CD1c-positive myeloid dendritic cell (primary cell): ENCODE measurements at regions not wholly inside any gene's neighbourhood (a gene's known extent, or its start where the extent isn't known, plus 50 kb on each side); places are given as distances from the start of the nearest gene placed in this dataset.
A peak's percentile ranks its signal among the peaks of the same experiment; 100 is the strongest.

ENCODE experiments used
- DNase-seq: peaks from one replicate; pipeline ENCODE4 v3.0.0-alpha.2; 2016; ENCODE audit errors: extremely low spot score

DNA sequence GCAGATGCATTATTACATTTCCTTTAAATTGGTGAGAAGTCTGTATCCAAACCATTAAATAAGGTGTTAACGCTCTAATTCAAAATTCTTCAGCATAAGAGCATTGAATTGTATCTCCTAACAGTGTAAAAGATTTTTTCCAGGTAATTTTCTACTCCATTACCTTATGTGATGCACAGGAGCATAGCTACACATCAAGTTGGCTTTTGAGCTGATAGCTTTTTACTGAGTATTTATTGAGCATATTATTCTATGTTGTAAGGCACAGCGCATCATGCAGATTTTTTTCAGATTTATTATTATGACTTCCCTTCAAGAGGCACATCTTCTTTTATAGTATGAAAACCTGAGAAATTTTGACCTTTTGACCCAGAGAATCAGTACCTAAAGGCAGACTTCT lies 270.7 kb upstream of the MIR17HG start:
- DNase-seq: no peak

DNA sequence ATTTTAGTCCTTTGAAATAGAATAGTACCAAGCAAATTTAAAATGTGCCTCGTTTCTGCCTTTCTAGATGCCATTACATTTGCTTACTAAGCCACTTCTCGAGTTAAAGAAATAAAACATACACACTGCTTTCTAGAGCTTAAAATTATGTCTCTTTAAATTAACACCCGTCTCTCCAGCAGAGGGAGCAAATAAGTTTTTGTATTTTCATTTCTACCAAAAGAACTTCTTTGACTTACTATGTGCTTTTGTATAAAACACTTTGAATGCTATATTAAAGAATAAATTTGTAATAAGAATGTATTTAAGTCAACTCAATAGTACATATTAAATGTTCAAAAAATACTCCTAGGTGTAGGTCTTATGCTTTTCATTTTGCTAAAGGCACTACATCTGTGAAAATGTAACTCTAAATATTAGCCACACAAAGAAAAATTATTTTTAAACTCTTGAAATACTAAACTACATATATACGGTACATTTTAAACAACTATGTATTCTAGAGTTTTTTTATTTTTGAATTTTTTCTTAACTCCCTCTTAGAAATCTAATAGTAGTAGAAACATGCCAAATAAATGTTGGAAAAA lies 269.3 kb upstream of the MIR17HG start:
- DNase-seq: peak; percentile 37

DNA sequence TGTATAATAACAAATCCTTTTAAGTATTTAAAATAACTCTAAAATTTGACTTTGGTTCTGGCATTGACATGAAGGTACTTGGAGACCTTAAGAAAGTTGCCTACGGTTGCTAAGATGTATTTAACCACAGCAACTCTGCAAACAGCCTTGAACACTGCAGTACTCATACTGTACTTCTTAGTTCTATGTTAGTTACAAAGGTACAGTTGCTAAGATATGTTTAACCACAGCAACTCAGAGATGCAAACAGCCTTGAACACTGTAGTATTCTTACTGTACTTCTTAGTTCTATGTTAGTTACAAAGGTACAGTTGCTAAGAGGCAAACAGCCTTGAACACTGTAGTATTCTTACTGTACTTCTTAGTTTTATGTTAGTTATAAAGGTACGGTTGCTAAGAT lies 268.3 kb upstream of the MIR17HG start:
- no peak for DNase-seq

DNA sequence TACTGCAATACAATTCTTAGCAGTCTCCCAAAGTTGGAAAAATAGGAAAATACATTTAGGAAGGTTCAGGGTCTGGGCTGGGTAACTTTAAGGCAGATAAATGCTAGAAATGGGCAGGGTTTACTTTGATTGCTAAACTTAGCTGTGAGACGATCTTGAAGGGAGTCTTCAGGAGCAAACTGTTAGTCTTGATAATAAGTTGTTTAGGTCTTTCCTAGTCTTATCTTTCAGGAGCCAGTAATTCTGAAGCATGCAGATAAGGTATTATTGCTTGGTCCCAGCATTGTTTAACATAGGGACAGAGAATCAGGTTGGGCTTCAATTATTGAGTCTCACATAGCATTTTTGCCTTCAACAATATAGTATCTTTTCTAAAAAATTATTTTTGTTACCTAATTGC lies 262.4 kb upstream of the MIR17HG start:
- no peak for DNase-seq

DNA sequence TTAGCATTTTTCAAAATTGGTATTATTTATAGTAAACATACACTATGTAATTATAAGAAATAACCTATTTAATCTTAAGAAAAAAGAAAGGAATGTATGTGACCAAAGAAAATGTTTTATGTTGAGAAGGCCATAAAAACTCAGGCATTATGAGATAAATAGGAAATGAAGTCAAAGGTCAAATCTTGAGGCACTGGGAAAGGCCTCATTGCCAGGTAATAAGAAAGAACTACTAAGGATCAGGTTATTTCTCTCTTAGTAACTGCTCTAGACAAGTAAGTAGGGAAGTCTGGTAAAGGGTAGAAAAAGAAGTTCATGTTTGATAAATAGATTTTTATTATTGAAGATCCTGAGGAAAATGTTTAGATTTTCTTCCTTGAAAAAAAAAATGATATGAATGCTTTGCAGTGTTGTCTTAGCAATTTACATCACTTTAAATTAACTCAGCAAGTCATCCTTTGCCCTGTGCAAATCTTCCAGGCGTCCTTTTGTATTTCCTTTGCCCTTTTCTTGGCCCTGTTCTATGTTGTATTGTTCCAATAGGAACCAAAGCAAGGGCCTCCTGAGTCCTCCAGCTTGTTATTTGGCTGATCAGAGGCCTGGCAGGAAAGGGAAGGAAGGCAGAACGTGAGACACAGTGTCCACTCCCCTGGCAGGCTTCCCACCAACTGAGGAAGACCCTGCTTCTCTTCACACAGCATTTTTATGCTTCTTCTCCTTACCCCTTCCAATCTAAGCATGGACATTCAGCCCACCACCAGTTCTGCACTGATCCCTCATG lies 260.4 kb upstream of the MIR17HG start:
- DNase-seq: no peak

DNA sequence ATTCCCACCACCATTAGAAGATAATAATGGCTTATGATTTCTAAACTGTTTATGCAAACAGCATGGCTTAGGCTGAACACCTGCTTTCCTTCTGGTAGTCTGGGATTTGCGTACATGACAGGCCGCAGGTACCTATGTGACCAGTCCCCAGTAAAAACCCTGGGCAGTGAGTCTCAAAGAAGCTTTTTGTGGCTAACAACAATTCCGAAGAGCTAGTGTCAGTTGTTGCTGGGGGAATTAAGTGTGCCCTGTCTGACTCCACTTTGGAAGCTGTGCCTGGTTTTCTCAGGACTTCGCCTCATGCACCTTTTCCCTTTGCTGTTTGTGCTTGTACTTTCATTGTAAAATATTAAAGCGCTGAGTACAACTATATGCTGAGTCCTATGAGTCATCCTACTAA lies 250.2 kb upstream of the MIR17HG start:
- no peak for DNase-seq

DNA sequence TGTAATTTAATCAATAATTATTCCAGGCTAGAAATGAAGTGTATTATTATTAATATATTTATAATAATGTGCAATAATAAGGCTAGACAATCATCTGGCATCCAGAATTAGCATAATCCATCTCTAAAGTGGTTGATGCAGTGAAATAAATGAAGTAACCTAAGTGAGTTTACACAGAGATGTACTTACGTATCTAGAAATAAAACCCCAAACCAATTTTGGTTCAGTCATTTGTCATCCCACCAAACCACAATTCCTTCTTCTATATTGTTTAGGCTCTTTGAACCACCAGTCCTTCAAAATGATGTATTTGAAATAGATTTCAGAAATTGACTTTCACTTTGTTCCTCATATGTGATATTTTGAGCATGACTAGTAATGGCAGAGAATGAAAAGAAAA lies 247.6 kb upstream of the MIR17HG start:
- DNase-seq: no peak

DNA sequence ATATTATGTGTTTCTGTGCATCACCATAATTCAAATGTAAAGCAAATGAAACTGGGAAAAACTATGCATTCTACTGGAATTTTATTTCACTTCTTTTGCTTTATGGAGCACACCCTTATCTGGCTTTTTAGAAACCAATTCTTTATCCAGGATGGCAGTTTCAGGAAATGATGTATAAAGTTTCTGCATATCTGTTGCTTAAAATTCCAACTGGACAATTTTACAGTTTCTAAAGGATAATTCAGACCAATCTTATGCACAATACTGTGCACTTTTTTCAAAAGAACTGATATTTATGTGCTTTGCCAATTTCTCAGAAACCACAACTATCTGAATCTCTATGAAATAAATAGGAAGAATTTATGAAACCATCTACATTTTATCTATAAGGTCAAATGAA lies 246.5 kb upstream of the MIR17HG start:
- DNase-seq: no peak

DNA sequence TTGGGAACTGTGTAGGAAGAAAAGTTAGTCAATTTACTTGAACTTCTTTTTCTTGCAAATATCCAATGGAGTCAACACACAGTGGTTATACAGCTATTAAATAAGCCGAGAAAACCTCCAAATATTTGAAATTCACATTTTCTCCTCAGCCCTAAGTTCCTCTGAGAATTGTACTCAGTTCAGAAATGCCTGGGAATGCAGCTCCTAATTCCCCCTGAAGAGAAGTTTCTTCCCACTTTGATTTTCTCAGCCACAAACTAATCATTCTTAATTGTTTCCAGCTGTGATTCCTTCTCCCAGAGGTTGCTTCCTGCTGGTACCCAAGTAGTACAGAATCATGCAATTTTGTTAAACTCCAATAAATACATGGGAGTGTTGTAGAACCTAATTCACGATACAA lies 246.1 kb upstream of the MIR17HG start:
- no peak for DNase-seq

DNA sequence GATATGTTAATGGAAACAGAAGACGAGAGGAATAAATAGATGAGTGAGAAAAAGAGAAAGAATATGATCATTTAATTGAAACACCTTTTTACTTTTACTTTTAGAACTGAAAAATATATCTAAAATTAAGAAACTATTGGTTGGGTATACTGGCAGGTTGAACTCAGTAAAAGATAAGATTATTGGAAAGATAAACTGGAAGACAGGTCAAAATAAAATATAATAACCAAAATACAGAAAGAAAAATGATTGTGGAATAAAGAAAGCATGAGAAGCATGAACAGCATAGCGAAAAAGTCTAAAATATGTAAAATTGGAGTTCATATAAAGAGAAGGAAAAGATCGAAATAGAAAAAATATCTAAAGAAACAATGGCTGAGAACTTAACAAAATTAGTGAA lies 242.2 kb upstream of the MIR17HG start:
- DNase-seq: no peak

DNA sequence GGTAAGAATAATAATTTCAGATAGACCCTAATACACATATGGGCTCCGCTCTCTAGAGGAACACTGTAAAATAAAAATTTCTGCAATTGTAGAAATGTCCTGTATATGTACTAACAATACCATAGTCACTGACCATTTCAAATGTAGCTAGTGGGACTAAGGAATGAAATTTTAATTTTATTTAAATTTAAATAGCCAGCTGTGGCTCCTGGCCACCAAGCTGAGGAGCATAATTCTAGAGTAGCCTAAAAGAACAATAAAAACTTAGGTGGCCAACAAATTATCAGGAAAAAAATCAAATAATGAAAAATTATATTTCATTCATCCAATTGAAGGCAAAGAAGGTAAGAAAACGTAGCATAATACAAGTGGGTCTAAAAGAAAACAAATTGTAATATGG lies 240.9 kb upstream of the MIR17HG start:
- no peak for DNase-seq

DNA sequence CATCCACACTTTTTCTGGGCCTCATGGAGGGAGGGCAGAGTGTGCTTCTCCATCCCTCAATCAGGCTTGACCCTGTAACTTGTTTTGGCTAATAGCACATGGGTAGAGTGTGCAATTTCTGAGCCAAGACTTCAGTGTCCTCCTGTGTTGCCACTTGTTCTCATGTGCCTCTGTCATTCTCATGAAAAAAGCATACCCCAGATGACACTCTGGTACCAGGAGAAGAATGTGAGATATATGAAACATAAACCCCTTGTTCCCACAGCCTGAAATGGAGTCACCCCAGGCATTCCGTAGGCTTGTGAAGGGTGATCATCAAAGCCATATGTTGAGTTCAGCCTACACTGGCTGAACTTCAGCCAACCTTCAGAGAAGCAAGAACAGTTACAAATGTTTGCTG lies 239.2 kb upstream of the MIR17HG start:
- DNase-seq: no peak

DNA sequence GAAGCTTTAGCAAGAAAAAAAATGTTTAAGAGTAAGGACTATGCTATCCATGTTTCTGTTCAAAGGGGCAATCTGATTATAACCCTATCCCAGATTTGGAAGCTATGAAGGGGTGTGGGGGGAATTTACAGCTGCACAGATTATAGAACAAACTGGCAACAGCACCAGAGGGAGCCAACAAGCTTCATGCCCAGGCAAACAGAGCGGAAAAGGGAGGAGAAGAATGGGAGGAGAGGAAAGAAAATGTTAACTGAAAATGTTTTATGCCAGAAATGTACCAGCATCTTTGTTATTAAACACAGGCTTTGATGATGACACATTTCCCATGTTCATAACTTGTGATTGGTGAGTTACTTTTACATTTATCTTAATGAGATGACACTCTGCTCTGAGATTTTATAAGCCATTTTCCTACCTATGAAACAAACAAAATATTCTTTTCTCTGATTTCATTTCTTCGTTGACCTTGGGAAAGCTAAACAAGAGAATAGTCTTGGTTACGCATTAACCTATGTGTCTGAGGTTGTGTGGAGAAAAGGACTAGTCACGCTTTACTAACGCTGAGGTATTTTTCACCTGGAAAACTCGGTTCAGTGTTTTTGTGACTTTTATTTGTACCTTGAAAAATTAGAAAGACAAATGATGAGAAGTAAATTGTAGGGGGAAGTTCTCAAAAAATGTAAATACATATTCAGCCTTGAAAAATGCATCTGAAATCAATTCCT lies 235.8 kb upstream of the MIR17HG start:
- DNase-seq: no peak

DNA sequence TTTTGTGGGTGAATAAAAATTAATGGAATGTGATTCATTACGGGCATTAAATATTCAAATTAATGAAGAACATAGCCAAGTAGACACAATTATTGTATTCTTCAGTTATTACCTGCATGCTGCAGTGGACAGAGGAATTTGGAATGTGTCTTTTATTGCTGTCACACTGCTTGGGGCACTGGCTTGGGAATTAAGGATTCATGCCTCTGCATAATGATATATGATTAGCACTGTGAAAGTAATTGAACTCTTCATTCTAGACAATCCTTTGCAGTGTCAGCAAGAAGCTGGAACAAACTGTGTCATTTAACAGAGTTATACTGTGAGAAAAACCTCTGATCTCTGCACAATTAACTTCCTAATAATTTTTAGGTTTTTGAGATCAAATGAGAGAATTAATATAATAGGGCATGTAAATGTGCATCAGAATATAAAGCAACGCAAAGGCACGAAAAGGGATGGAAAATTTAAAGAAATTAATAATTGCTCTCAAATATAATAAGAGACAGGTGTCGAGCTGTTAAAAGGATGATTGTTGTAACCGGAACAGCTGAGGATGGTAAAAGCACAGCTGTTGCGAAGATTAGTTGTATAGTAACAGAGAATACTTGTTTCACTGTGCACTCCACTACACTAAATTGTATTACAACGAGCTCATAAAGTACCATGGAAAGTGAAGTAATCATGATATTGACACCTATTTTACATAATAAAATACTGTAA lies 235.1 kb upstream of the MIR17HG start:
- no peak for DNase-seq

DNA sequence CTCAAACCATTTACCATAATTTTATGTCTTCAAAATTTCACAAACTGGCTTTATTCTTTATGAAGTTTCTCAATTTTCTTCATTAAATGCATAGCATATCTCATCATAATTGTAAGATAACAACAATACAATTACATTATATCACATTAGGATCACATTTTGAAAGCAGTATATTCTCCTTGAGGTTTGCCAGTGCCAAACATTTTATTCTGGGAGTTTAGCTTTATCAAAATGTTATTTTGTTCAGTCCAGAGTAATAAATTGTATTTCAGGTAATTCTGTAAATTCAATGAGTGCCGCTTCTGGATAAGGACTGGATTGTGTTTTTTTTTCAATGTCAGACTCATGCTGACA lies 234.6 kb upstream of the MIR17HG start:
- DNase-seq: no peak

DNA sequence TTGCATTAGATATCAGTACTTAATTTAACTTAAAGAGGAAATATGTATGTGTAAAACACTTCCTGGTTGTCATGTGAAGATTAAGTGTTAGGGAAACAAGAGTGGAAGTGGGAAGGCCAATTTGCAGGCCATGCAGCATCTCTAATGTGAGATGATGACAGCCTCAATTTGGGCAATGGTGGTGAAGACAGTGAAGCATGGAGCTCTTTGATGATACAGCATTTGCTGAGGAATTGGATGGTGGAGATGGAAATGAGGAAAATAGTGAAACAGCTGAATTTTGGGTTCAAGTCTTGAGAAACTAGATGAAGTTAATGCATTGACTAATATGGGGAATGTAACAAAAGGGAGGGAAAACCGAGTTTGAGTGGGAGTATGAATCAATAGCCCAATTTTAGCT lies 231.7 kb upstream of the MIR17HG start:
- no peak for DNase-seq

DNA sequence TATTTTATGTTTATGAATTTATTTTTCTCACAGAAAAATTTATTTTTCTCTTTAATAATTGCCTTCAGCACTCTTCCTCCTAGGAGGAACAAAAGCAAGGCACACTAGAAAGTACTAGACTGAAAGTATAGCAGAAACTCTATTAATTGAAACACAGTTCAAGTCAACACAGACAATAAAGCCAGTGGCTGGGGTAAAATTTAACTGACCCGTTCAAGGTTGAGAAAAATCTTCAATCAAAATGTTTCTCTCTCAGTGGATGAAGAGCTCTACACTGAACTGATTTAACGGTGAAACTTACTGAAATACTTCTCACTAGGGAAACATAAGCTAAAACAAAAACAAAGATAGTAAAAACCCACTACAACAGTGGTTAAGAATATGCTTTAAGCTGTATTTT lies 230.1 kb upstream of the MIR17HG start:
- DNase-seq: no peak

DNA sequence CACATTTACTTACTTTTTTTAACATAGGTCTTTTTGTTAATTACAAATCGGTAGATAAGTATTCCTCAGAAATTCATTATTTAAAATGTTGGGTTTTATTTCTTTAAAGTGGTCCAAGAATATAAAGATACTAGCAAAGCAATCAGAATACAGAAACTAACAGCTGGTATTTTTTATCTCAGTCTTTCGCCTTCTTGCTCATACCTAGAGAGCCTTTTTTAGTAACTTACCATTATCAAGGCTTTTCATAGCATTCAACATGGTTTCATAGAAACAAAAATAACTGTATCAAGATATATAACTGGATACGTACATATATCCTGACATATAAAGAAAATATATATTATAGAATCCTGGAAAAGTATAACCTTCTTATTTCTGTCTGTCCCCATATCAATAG lies 227.8 kb upstream of the MIR17HG start:
- DNase-seq: no peak

DNA sequence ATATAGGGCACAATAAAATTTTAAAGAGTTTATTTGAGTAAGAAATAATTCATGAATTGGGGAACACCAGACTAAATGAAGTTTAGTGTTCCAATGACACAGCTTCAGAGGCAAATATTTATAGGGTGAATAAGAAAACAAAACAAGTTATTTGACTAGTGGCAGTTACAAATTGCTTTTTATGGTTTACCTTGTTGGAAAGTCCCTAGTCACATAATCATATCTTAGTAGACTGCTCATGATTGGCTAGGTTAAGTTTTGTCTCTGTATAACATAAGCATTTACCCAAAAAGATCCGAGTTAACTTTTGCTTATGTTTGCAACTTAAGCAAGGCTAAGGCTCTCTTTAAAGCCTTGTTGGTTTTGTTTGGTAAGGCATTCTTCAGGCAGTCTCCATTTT lies 224.7 kb upstream of the MIR17HG start:
- DNase-seq: no peak

DNA sequence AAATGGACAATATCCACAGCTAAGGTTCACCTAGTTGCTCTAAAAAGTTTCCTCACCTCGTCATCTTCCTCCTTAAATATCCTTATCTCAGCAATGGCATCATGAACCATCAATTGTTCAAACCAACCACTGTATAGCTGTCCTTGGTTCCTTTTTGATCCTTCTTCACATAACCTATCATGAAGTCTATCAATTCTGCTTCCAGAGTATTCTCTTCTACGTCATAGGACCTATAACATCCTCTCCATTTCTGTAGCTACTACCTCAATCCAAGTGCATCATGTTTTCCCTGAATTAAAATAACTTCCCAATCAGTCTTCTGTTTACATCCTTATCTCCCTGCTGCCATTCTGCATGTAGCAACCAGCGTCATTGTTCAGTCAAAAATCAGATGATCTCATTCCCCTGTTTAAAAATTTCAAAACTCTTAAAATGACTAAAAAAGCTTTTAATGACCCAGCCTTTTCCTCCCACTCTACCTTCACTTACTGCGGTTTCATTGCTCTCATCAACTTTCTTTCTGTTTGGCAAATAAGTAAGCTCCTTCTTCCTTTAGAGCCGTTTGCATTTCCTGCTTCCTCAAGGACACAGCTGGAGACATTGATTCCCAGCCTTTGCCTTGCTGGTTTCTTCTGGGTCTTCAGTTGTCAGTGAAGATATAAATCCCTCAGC lies 223.9 kb upstream of the MIR17HG start:
- DNase-seq: no peak

DNA sequence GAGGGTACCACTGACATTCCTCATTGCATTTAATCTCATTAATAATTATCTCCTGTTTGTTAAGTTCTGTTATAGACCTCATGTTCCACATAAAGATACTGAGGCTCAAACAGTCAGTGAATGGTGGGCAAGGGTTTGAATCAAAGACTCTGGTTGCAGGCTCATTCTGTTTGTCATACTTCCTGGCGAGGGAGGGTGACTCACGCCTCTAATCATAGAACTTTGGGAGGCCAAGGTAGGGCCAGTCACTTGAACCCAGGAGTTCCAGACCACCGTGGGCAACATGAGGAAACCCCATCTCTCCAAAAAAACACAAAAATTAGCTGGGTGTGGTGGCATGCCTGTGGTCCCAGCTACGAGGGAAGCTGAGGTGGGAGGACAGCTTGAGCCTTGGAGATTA lies 220.7 kb upstream of the MIR17HG start:
- DNase-seq: no peak

DNA sequence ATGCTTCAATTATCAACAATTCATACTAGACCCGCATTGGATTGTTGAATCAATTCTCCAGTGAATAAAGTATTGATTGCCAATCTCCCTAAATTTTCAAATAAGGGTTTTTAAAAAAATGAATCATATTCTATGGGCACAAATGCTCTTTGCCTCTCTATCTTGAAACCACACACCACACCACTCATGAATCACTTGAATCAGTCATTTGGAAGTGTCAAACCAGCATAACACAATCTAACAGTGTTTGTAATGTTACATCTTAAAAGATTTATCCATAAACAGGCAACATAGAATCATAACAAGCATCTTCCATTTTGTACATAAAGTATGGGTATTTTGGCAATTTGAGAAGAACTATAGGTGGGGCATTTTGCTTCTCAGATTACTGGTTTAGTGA lies 219.5 kb upstream of the MIR17HG start:
- DNase-seq: no peak
